Activated CD8-positive, alpha-beta T cell treated with anti-CD3 and anti-CD28 coated beads for 36 hours (primary cell): ENCODE measurements at regions not wholly inside any gene's neighbourhood (a gene's known extent, or its start where the extent isn't known, plus 50 kb on each side); places are given as distances from the start of the nearest gene placed in this dataset.

Experiments used
- ATAC-seq: fragments of 200-7000 bp; cut with Tn5 transposase; one replicate; pipeline ENCODE4 v1.10.0; 2021; ENCODE audit warnings: mild to moderate bottlenecking, moderate library complexity
- CTCF ChIA-PET: fragments of 350-600 bp; sonication (Branson Sonifier 250); formaldehyde crosslinking; loops from one replicate; lab custom pipeline; 2021; ENCODE audit warnings: antibody characterized with exemption; lab: Charles Lee
- POLR2A ChIA-PET: fragments of 350-600 bp; sonication (Branson Sonifier 250); formaldehyde crosslinking; loops from one replicate; lab custom pipeline; 2021; ENCODE audit warnings: antibody characterized with exemption; lab: Charles Lee
- DNase-seq: peaks from one replicate; pipeline ENCODE4 v3.0.0-alpha.2; 2020
- H3K27ac Mint-ChIP-seq: one replicate; pipeline ENCODE4 v1.8.0; 2021; ENCODE audit warnings: mild to moderate bottlenecking, mixed read lengths
- H3K27me3 Mint-ChIP-seq: one replicate; pipeline ENCODE4 v1.8.0; 2021; ENCODE audit warnings: mixed read lengths
- H3K36me3 Mint-ChIP-seq: one replicate; pipeline ENCODE4 v1.8.0; 2021; ENCODE audit warnings: low read depth, mixed read lengths
- H3K4me1 Mint-ChIP-seq: one replicate; pipeline ENCODE4 v1.8.0; 2021; ENCODE audit warnings: low read depth, mixed read lengths
- H3K4me3 Mint-ChIP-seq: one replicate; pipeline ENCODE4 v1.8.0; 2021; ENCODE audit warnings: mild to moderate bottlenecking, moderate library complexity, mixed read lengths
- H3K9me3 Mint-ChIP-seq: one replicate; pipeline ENCODE4 v1.8.0; 2021; ENCODE audit warnings: mixed read lengths
- CTCF ChIP-seq: fragments of 200-600 bp; IDR thresholded peaks from one replicate; pipeline ENCODE4 v1.8.0; 2022; ENCODE audit warnings: antibody characterized with exemption, mild to moderate bottlenecking
- intact Hi-C: fragments of 100-400 bp; cut with micrococcal nuclease; formaldehyde crosslinking; loops from one replicate; pipeline ENCODE4 v1.10.0; 2022

DNA sequence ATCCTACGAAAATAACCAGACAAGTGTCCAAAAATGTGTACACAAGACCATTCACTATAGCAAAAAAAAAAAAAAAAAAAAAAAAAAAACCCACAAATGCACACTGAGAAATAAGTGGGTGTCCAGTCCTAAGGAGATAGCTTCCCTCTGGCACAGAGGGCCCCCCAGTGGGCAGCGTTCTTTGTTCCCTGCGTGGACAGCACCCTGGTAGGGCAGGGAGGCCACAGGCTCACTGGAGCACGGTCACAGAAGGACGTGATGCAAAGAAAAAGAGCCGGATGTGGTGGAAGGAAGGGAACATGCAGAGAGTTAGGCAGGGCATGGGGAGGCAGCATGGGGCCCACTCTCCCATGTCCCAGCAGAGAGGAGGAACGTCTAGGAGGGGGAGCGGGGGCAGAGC lies 210.7 kb upstream of the NSMCE3 start:
- ChIA-PET CTCF (no interaction called here), POLR2A (no interaction called here)
- H3K9me3 Mint-ChIP-seq: no peaks in the 10 kb centered on the region
- H3K4me3 Mint-ChIP-seq: no peak overlapping the region
- peaks cover 3% of the 10 kb centered on the region for H3K27me3 Mint-ChIP-seq
- H3K36me3 Mint-ChIP-seq: no peaks in the 10 kb centered on the region
- DNase-seq: no peak
- intact Hi-C loops: no loop called here
- H3K27ac Mint-ChIP-seq: no peak overlapping the region
- no peaks in the 10 kb centered on the region for H3K4me1 Mint-ChIP-seq
- TF ChIP-seq CTCF: no peak
- ATAC-seq: no peak

DNA sequence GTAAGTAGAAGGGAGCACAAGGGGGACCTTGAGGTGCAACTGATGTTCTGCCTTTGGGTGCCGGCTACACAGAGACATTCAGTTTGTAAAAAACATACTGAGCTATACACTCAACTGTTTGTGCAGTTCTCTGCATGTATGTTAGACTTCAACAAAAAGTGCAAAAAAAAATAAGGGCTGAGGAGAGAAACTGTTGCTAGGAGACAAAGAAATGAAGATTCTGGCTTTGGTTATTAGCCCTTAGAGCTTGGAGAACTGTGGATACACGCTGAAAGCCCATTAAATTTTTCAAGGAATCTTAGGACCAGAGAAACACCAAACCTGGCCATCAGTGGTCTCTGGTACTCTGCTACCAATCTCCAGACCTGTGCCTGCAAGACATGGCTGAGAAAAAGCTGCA lies 207.6 kb upstream of the NSMCE3 start:
- H3K4me3 Mint-ChIP-seq: no peak overlapping the region
- no peaks in the 10 kb centered on the region for H3K27me3 Mint-ChIP-seq
- no peak for ATAC-seq
- no peak for TF ChIP-seq CTCF
- no peaks in the 10 kb centered on the region for H3K9me3 Mint-ChIP-seq
- ChIA-PET POLR2A (no interaction called here), CTCF (no interaction called here)
- H3K36me3 Mint-ChIP-seq: no peaks in the 10 kb centered on the region
- intact Hi-C loops: no loop called here
- H3K27ac Mint-ChIP-seq: no peak overlapping the region
- no peaks in the 10 kb centered on the region for H3K4me1 Mint-ChIP-seq
- no peak for DNase-seq

DNA sequence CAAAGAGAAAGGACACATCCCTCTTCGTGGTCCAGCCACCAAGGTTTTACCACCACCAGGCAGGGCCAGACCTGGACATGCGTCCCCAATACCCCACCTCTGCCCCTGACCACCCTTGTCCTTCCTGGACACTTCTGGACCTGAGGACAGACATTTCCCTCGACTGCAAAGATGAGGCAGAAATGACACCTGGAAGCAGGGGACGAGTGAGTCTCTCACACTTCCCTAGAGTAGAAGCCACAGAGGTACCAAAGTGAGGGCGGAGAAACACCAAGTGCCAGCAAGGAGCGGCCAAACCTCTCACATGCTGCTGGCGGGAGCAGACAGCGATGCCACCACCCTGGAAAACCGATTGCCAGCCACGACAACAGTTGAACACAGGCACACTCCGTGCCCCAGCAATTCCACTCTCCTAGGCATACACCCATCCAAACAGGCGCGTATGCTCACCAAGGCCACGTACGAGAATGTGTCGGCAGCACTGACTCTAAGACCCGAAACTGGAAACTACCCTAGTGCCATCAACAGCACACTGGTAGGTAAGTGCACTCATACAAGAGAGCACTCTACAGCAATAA lies 207.0 kb upstream of the NSMCE3 start:
- no peaks in the 10 kb centered on the region for H3K9me3 Mint-ChIP-seq
- intact Hi-C loops: no loop called here
- H3K36me3 Mint-ChIP-seq: no peaks in the 10 kb centered on the region
- ChIA-PET POLR2A (no interaction called here), CTCF (no interaction called here)
- no peak overlapping the region for H3K27ac Mint-ChIP-seq
- H3K4me3 Mint-ChIP-seq: no peak overlapping the region
- no peak for TF ChIP-seq CTCF
- ATAC-seq: no peak
- H3K4me1 Mint-ChIP-seq: no peaks in the 10 kb centered on the region
- no peaks in the 10 kb centered on the region for H3K27me3 Mint-ChIP-seq
- DNase-seq: no peak

DNA sequence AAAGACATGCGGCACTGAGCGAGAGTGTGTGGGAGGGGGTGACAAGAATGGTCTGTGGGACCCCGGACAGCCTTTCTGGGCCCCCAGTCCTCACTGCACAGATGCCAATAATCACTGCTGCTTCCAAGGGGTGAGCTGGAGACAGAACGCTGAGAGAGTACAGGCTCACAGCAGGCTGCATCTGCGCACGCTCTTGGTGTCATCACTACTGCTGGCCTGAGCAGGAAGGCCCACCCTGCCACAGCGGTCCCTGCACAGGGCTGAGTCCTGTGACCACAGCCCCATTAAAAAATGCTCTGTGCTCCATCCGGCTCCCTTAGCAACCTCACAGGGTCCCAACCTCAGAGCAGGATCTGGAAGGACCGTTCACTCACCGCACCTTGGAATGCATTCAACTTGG lies 205.5 kb upstream of the NSMCE3 start:
- H3K4me1 Mint-ChIP-seq: no peaks in the 10 kb centered on the region
- no peak for ATAC-seq

DNA sequence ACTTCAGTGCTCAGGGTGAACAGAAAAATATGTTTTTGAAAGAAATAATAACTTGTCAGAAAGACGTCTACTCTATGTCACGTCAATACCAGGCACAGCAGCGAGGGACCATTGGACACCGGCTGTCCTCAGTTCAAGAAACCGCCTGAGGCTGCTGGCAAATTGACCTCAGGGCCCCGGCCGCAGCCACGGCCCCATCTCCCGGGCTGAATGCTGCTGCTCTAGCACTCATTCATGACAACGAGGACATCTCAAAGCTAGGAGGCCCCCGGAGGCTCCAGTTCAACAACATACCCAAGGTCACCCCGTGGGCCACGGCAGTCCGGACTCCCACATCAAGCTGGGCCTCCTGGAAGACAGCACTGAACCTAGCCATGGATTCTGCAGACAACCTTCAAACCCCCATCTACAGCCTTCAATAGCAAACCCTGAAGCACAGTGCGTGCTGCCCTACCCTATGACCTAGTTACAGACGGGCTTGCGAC lies 204.0 kb upstream of the NSMCE3 start:
- Mint-ChIP-seq H3K36me3 (no peaks in the 10 kb centered on the region), H3K27me3 (no peaks in the 10 kb centered on the region), H3K4me1 (no peaks in the 10 kb centered on the region), H3K4me3 (no peak overlapping the region), H3K27ac (no peak overlapping the region), H3K9me3 (no peaks in the 10 kb centered on the region)
- DNase-seq: no peak
- ChIA-PET CTCF (no interaction called here), POLR2A (no interaction called here)
- intact Hi-C loops: no loop called here
- no peak for TF ChIP-seq CTCF
- no peak for ATAC-seq

More for the DNA sequence above, 205.5 kb upstream of the NSMCE3 start:
- H3K27me3 Mint-ChIP-seq: no peaks in the 10 kb centered on the region
- no peak overlapping the region for H3K4me3 Mint-ChIP-seq
- H3K36me3 Mint-ChIP-seq: no peaks in the 10 kb centered on the region
- TF ChIP-seq CTCF: no peak
- ChIA-PET POLR2A (no interaction called here), CTCF (no interaction called here)
- no peak overlapping the region for H3K27ac Mint-ChIP-seq
- no peaks in the 10 kb centered on the region for H3K9me3 Mint-ChIP-seq
- DNase-seq: no peak
- intact Hi-C loops: no loop called here
